CD4-positive, alpha-beta T cell treated with Interleukin-17A for 1 hour (primary cell): ENCODE measurements at regions not wholly inside any gene's neighbourhood (a gene's known extent, or its start where the extent isn't known, plus 50 kb on each side); places are given as distances from the start of the nearest gene placed in this dataset.
"Not testable (repeated sequence)": the region's sequence is repeated elsewhere in the genome, so short reads cannot be mapped to it uniquely, and the experiment has no call there.

Experiments used
- DNase-seq: peaks from one replicate; pipeline ENCODE4 v3.0.0-alpha.2; 2020

GRCh38 chr6:71205336-71205956 is 83.2 kb upstream of the OGFRL1 start:
- DNase-seq = no peak

GRCh38 chr6:71206089-71206488 is 82.5 kb upstream of the OGFRL1 start:
- DNase-seq = no peak

- DNase-seq = no peak
These were observed 79.4 kb upstream of the OGFRL1 start for GRCh38 chr6:71209206-71209605.

- DNase-seq = no peak
These were observed 79.0 kb upstream of the OGFRL1 start for GRCh38 chr6:71209626-71210025.

GRCh38 chr6:71211799-71212198 is 76.8 kb upstream of the OGFRL1 start:
- DNase-seq = no peak

GRCh38 chr6:71220466-71220865 is 68.1 kb upstream of the OGFRL1 start:
- no peak for DNase-seq

GRCh38 chr6:71222671-71223070 is 65.9 kb upstream of the OGFRL1 start:
- no peak for DNase-seq

- DNase-seq = no peak
These were observed 64.6 kb upstream of the OGFRL1 start for GRCh38 chr6:71224011-71224410.

GRCh38 chr6:71226151-71226550 is 62.5 kb upstream of the OGFRL1 start:
- no peak for DNase-seq

- peak; percentile 38 for DNase-seq
These were observed 60.1 kb upstream of the OGFRL1 start for GRCh38 chr6:71228461-71229041.

GRCh38 chr6:71229477-71229876 is 59.1 kb upstream of the OGFRL1 start:
- DNase-seq = no peak

GRCh38 chr6:71232890-71233289 is 55.7 kb upstream of the OGFRL1 start:
- not testable (repeated sequence) for DNase-seq

- no peak for DNase-seq
These were observed 51.6 kb upstream of the OGFRL1 start for GRCh38 chr6:71236926-71237434.

- DNase-seq = no peak
These were observed 50.3 kb upstream of the OGFRL1 start for GRCh38 chr6:71238351-71238750.
